H9 (cell line): ENCODE measurements at regions not wholly inside any gene's neighbourhood (a gene's known extent, or its start where the extent isn't known, plus 50 kb on each side); places are given as distances from the start of the nearest gene placed in this dataset.

ENCODE experiments used
- DNase-seq: peaks from one replicate; pipeline ENCODE4 v3.0.0-alpha.2; 2017
- H2AFZ ChIP-seq: one replicate; pipeline ENCODE4 v1.6.1; 2013; ENCODE audit warnings: mild to moderate bottlenecking, low read length, control low read depth, moderate library complexity
- H2AK5ac ChIP-seq: 2 replicates; pipeline ENCODE4 v1.6.1; 2013; ENCODE audit warnings: low read length, control low read depth, mixed read lengths; ENCODE audit not compliant: insufficient read length
- H2BK120ac ChIP-seq: one replicate; pipeline ENCODE4 v1.6.1; 2013; ENCODE audit warnings: low read depth, mild to moderate bottlenecking, low read length, control low read depth, inconsistent platforms; ENCODE audit not compliant: poor library complexity, severe bottlenecking
- H2BK12ac ChIP-seq: 2 replicates; pipeline ENCODE4 v1.6.1; 2013; ENCODE audit warnings: low read length, control low read depth, mixed read lengths, low read depth; ENCODE audit not compliant: insufficient read length
- H2BK15ac ChIP-seq: 2 replicates; pipeline ENCODE4 v1.6.1; 2013; ENCODE audit warnings: low read depth, low read length, control low read depth
- H2BK20ac ChIP-seq: one replicate; pipeline ENCODE4 v1.6.1; 2013; ENCODE audit warnings: low read depth, mild to moderate bottlenecking, low read length, control low read depth, inconsistent platforms; ENCODE audit not compliant: poor library complexity, severe bottlenecking
- H2BK5ac ChIP-seq: 2 replicates; pipeline ENCODE4 v1.6.1; 2013; ENCODE audit warnings: low read length, control low read depth, mixed read lengths; ENCODE audit not compliant: insufficient read length
- H3K14ac ChIP-seq: 2 replicates; pipeline ENCODE4 v1.6.1; 2013; ENCODE audit warnings: low read length, control low read depth; ENCODE audit not compliant: insufficient read depth
- H3K18ac ChIP-seq: 2 replicates; pipeline ENCODE4 v1.6.1; 2013; ENCODE audit warnings: low read depth, mild to moderate bottlenecking, mixed read lengths, low read length, control low read depth; ENCODE audit not compliant: insufficient read length
- H3K23ac ChIP-seq: 2 replicates; pipeline ENCODE4 v1.6.1; 2013; ENCODE audit warnings: low read length, control low read depth, mixed read lengths, low read depth; ENCODE audit not compliant: insufficient read length
- H3K23me2 ChIP-seq: 2 replicates; pipeline ENCODE4 v1.6.1; 2013; ENCODE audit warnings: low read depth, mild to moderate bottlenecking, mixed read lengths, low read length, control low read depth; ENCODE audit not compliant: insufficient read length, poor library complexity, severe bottlenecking
- H3K27ac ChIP-seq: 2 replicates; pipeline ENCODE4 v1.5.1; 2013; ENCODE audit warnings: low read length, control low read depth, mixed read lengths, low read depth; ENCODE audit not compliant: insufficient read length
- H3K27me3 ChIP-seq: 2 replicates; pipeline ENCODE4 v1.6.1; 2013; ENCODE audit warnings: low read length, control low read depth, inconsistent platforms; ENCODE audit not compliant: insufficient read depth
- H3K4ac ChIP-seq: 2 replicates; pipeline ENCODE4 v1.6.1; 2013; ENCODE audit warnings: low read depth, mild to moderate bottlenecking, control low read depth, inconsistent platforms, low read length, moderate library complexity
- H3K4me1 ChIP-seq: 2 replicates; pipeline ENCODE4 v1.6.1; 2013; ENCODE audit warnings: low read length, control low read depth, inconsistent platforms; ENCODE audit not compliant: insufficient read depth
- H3K4me2 ChIP-seq: 2 replicates; pipeline ENCODE4 v1.6.1; 2013; ENCODE audit warnings: low read length, control low read depth, mixed read lengths; ENCODE audit not compliant: insufficient read length, insufficient read depth
- H3K56ac ChIP-seq: 2 replicates; pipeline ENCODE4 v1.6.1; 2013; ENCODE audit warnings: low read depth, mild to moderate bottlenecking, mixed read lengths, low read length, control low read depth; ENCODE audit not compliant: insufficient read length
- H3K79me1 ChIP-seq: 2 replicates; pipeline ENCODE4 v1.6.1; 2013; ENCODE audit warnings: low read depth, mild to moderate bottlenecking, moderate library complexity, low read length, control low read depth, inconsistent platforms; ENCODE audit not compliant: insufficient read depth, poor library complexity, severe bottlenecking
- H3K79me2 ChIP-seq: 2 replicates; pipeline ENCODE4 v1.6.1; 2013; ENCODE audit warnings: low read length, control low read depth, inconsistent platforms; ENCODE audit not compliant: insufficient read depth
- H3K9ac ChIP-seq: 2 replicates; pipeline ENCODE4 v1.6.1; 2013; ENCODE audit warnings: low read length, control low read depth, mixed read lengths; ENCODE audit not compliant: insufficient read length; ENCODE audit errors: extremely low read depth
- H3K9me3 ChIP-seq: one replicate; pipeline ENCODE4 v1.6.1; 2013; ENCODE audit warnings: low read depth, low read length, inconsistent platforms; ENCODE audit not compliant: control insufficient read depth
- H3T11ph ChIP-seq: one replicate; pipeline ENCODE4 v1.6.1; 2013; ENCODE audit warnings: mild to moderate bottlenecking, low read length, control low read depth, inconsistent platforms
- H4K20me1 ChIP-seq: one replicate; pipeline ENCODE4 v1.6.1; 2013; ENCODE audit not compliant: control insufficient read depth, insufficient read length, insufficient read depth
- H4K5ac ChIP-seq: 2 replicates; pipeline ENCODE4 v1.6.1; 2013; ENCODE audit warnings: low read depth, mild to moderate bottlenecking, mixed read lengths, low read length, control low read depth; ENCODE audit not compliant: insufficient read length
- H4K8ac ChIP-seq: replicated peaks from 2 replicates; pipeline ENCODE4 v1.6.1; 2013; ENCODE audit warnings: low read length, control low read depth, mixed read lengths, low read depth; ENCODE audit not compliant: insufficient read length
- H4K91ac ChIP-seq: 2 replicates; pipeline ENCODE4 v1.6.1; 2013; ENCODE audit warnings: low read depth, mild to moderate bottlenecking, moderate library complexity, mixed read lengths, low read length, control low read depth; ENCODE audit not compliant: insufficient read length
- H3K27ac Mint-ChIP-seq, 3 experiments: 2 replicates in 2 of 3; 3 replicates in 1 of 3; pipeline ENCODE4 v1.8.0; 2020 to 2021; ENCODE audit warnings: mixed read lengths in 3 of 3, mild to moderate bottlenecking in 1 of 3, moderate library complexity in 1 of 3
- H3K27me3 Mint-ChIP-seq: 2 replicates; pipeline ENCODE4 v1.8.0; 2021; ENCODE audit warnings: low read depth, mild to moderate bottlenecking, moderate library complexity, mixed read lengths
- H3K36me3 Mint-ChIP-seq, 3 experiments: 2 replicates in 2 of 3; 3 replicates in 1 of 3; pipeline ENCODE4 v1.8.0; 2020 to 2021; ENCODE audit warnings: low read depth in 3 of 3, mixed read lengths in 3 of 3; ENCODE audit not compliant: insufficient read depth in 1 of 3
- H3K4me1 Mint-ChIP-seq, 2 experiments: 2 replicates each; pipeline ENCODE4 v1.8.0; 2020; ENCODE audit warnings: mixed read lengths in 2 of 2
- H3K4me3 Mint-ChIP-seq, 2 experiments: 2 replicates in 1 of 2; 3 replicates in 1 of 2; pipeline ENCODE4 v1.8.0; 2020 to 2021; ENCODE audit warnings: mild to moderate bottlenecking in 2 of 2, mixed read lengths in 2 of 2, moderate library complexity in 1 of 2
- H3K9me3 Mint-ChIP-seq, 2 experiments: 2 replicates in 1 of 2; 3 replicates in 1 of 2; pipeline ENCODE4 v1.8.0; 2020; ENCODE audit warnings: mild to moderate bottlenecking in 2 of 2, mixed read lengths in 2 of 2, moderate library complexity in 1 of 2
- CTCF ChIP-seq: fragments of 200-600 bp; sonication (generic); conservative IDR thresholded peaks from 3 replicates; pipeline ENCODE4 v1.8.0; 2021; ENCODE audit warnings: antibody characterized with exemption, mild to moderate bottlenecking
- WGBS: extraction: QIAGEN DNeasy Blood & Tissue Kit; methylation state at CpG from one replicate; pipeline ENCODE4 v1.1.7; 2013; ENCODE audit warnings: missing lambda C conversion rate, low lambda C conversion rate, mixed read lengths; ENCODE audit not compliant: insufficient read length; ENCODE audit errors: extremely low coverage; 5-methylcytosine and 5-hydroxymethylcytosine counted together

- H3K4me3 Mint-ChIP-seq = no peak overlapping the region
- Histone ChIP-seq H3T11ph (no peak overlapping the region), H2BK12ac (no peak overlapping the region), H4K91ac (no peak overlapping the region), H3K27me3 (no peaks in the 10 kb centered on the region), H2BK5ac (no peak overlapping the region), H3K23me2 (no peaks in the 10 kb centered on the region), H3K4me2 (no peak overlapping the region), H3K23ac (no peak overlapping the region), H3K14ac (no peak overlapping the region), H2AK5ac (no peak overlapping the region), H2AFZ (no peak overlapping the region), H3K27ac (no peak overlapping the region), H2BK120ac (no peak overlapping the region), H4K5ac (no peak overlapping the region), H2BK15ac (no peak overlapping the region), H3K9ac (no peak overlapping the region), H4K20me1 (no peaks in the 10 kb centered on the region), H3K18ac (no peak overlapping the region), H3K9me3 (no peaks in the 10 kb centered on the region), H4K8ac (no peak overlapping the region), H3K79me2 (no peaks in the 10 kb centered on the region), H3K4me1 (no peaks in the 10 kb centered on the region), H2BK20ac (no peak overlapping the region), H3K79me1 (no peaks in the 10 kb centered on the region), H3K4ac (no peak overlapping the region), H3K56ac (no peak overlapping the region)
- H3K4me1 Mint-ChIP-seq = peaks cover 12 to 16% of the 10 kb centered on the region in 2 experiments
- no peak for TF ChIP-seq CTCF
- H3K9me3 Mint-ChIP-seq = no peaks in the 10 kb centered on the region
- no CpG with 5 or more reads among the region's 5 CpGs for WGBS
- H3K36me3 Mint-ChIP-seq = no peaks in the 10 kb centered on the region
- no peak overlapping the region; a peak in 1 of 7 replicates for H3K27ac Mint-ChIP-seq
- H3K27me3 Mint-ChIP-seq = no peaks in the 10 kb centered on the region
- DNase-seq = no peak
These were observed 173.3 kb downstream of the PALM2AKAP2 start for GRCh38 chr9:109953300-109953699.
